ENCODE measurements at regions not wholly inside any gene's neighbourhood (a gene's known extent, or its start where the extent isn't known, plus 50 kb on each side); places are given as distances from the start of the nearest gene placed in this dataset.
"Not testable (repeated sequence)": the region's sequence is repeated elsewhere in the genome, so short reads cannot be mapped to it uniquely, and the experiment has no call there.

GRCh38 chr13:80160110-80160509 is 180.8 kb downstream of the SPRY2 start:
- no peak for TF ChIP-seq CTCF (conservative IDR thresholded peaks at IDR 0.05)
- H3K9ac ChIP-seq (ENCODE audit: extremely low read depth, low read length, poor library complexity, severe bottlenecking), result no peak overlapping the region
- Mint-ChIP-seq H3K9me3 (no peaks in the 10 kb centered on the region), H3K27ac (no peak overlapping the region), H3K27me3 (ENCODE audit: insufficient read depth) (no peaks in the 10 kb centered on the region), H3K36me3 (ENCODE audit: low read depth) (no peaks in the 10 kb centered on the region), H3K4me3 (no peak overlapping the region), H3K4me1 (no peaks in the 10 kb centered on the region)
- H3K36me3 ChIP-seq (ENCODE audit: control insufficient read depth, insufficient read depth, low read length), result no peaks in the 10 kb centered on the region
- H3K4me1 ChIP-seq (ENCODE audit: control insufficient read depth, insufficient read depth, low read length), result no peaks in the 10 kb centered on the region
- DNase-seq, result no peak
- no peaks in the 10 kb centered on the region for H3K9me3 ChIP-seq (ENCODE audit: control insufficient read depth, low read length)
- H3K4me3 ChIP-seq (ENCODE audit: low read length), result no peak overlapping the region
- no peak overlapping the region for H3K27ac ChIP-seq (ENCODE audit: low read depth, low read length)
- H3K27me3 ChIP-seq (ENCODE audit: control insufficient read depth, insufficient read depth, low read length, poor library complexity, severe bottlenecking), result no peaks in the 10 kb centered on the region

GRCh38 chr13:80157261-80157932 is 183.5 kb downstream of the SPRY2 start:
- WGBS, 2 experiments (ENCODE audit: insufficient coverage in 1 of 2, insufficient read length in 1 of 2), result 94 to 100% methylated on average over 1 to 3 of the region's 3 CpGs

GRCh38 chr13:80152142-80152541 is 188.8 kb downstream of the SPRY2 start:
- H3K9ac ChIP-seq (ENCODE audit: extremely low read depth, low read length, poor library complexity, severe bottlenecking); H3K4me1 ChIP-seq (ENCODE audit: control insufficient read depth, insufficient read depth, low read length); H3K4me3 ChIP-seq (ENCODE audit: low read length); H3K27ac ChIP-seq (ENCODE audit: low read depth, low read length); H3K27me3 ChIP-seq (ENCODE audit: control insufficient read depth, insufficient read depth, low read length, poor library complexity, severe bottlenecking); H3K27me3 Mint-ChIP-seq (ENCODE audit: insufficient read depth); H3K4me3 Mint-ChIP-seq; H3K36me3 ChIP-seq (ENCODE audit: control insufficient read depth, insufficient read depth, low read length); H3K36me3 Mint-ChIP-seq (ENCODE audit: low read depth); H3K9me3 ChIP-seq (ENCODE audit: control insufficient read depth, low read length); H3K9me3 Mint-ChIP-seq; H3K4me1 Mint-ChIP-seq; DNase-seq; H3K27ac Mint-ChIP-seq: not testable (repeated sequence)
- 94% methylated on average over 10 to 15 of the region's 16 CpGs for WGBS, 2 experiments (ENCODE audit: insufficient coverage in 1 of 2, insufficient read length in 1 of 2)

More at GRCh38 chr13:80157261-80157932, 183.5 kb downstream of the SPRY2 start:
- no peaks in the 10 kb centered on the region for H3K36me3 ChIP-seq (ENCODE audit: control insufficient read depth, insufficient read depth, low read length)
- Mint-ChIP-seq H3K36me3 (ENCODE audit: low read depth) (no peaks in the 10 kb centered on the region), H3K4me1 (no peaks in the 10 kb centered on the region), H3K4me3 (no peak overlapping the region), H3K27me3 (ENCODE audit: insufficient read depth) (no peaks in the 10 kb centered on the region), H3K9me3 (no peaks in the 10 kb centered on the region), H3K27ac (no peak overlapping the region)
- H3K9me3 ChIP-seq (ENCODE audit: control insufficient read depth, low read length), result no peaks in the 10 kb centered on the region
- H3K27me3 ChIP-seq (ENCODE audit: control insufficient read depth, insufficient read depth, low read length, poor library complexity, severe bottlenecking), result no peaks in the 10 kb centered on the region
- DNase-seq, result no peak
- H3K9ac ChIP-seq (ENCODE audit: extremely low read depth, low read length, poor library complexity, severe bottlenecking), result no peak overlapping the region
- H3K4me1 ChIP-seq (ENCODE audit: control insufficient read depth, insufficient read depth, low read length), result no peaks in the 10 kb centered on the region
- no peak overlapping the region for H3K4me3 ChIP-seq (ENCODE audit: low read length)
- no peak overlapping the region for H3K27ac ChIP-seq (ENCODE audit: low read depth, low read length)
- no peak for TF ChIP-seq CTCF (conservative IDR thresholded peaks at IDR 0.05)

GRCh38 chr13:80151016-80151415 is 189.9 kb downstream of the SPRY2 start:
- no peak for TF ChIP-seq CTCF (conservative IDR thresholded peaks at IDR 0.05)
- DNase-seq, result no peak
- Mint-ChIP-seq H3K4me1 (no peaks in the 10 kb centered on the region), H3K36me3 (ENCODE audit: low read depth) (no peaks in the 10 kb centered on the region), H3K27me3 (ENCODE audit: insufficient read depth) (no peaks in the 10 kb centered on the region), H3K4me3 (no peak overlapping the region), H3K27ac (no peak overlapping the region), H3K9me3 (peaks cover 7% of the 10 kb centered on the region)
- no peaks in the 10 kb centered on the region for H3K4me1 ChIP-seq (ENCODE audit: control insufficient read depth, insufficient read depth, low read length)
- no peaks in the 10 kb centered on the region for H3K36me3 ChIP-seq (ENCODE audit: control insufficient read depth, insufficient read depth, low read length)
- H3K27ac ChIP-seq (ENCODE audit: low read depth, low read length), result no peak overlapping the region
- H3K4me3 ChIP-seq (ENCODE audit: low read length), result no peak overlapping the region
- H3K27me3 ChIP-seq (ENCODE audit: control insufficient read depth, insufficient read depth, low read length, poor library complexity, severe bottlenecking), result no peaks in the 10 kb centered on the region
- H3K9me3 ChIP-seq (ENCODE audit: control insufficient read depth, low read length), result no peaks in the 10 kb centered on the region
- no peak overlapping the region for H3K9ac ChIP-seq (ENCODE audit: extremely low read depth, low read length, poor library complexity, severe bottlenecking)
